ENCODE measurements at regions not wholly inside any gene's neighbourhood (a gene's known extent, or its start where the extent isn't known, plus 50 kb on each side); places are given as distances from the start of the nearest gene placed in this dataset.

DNA sequence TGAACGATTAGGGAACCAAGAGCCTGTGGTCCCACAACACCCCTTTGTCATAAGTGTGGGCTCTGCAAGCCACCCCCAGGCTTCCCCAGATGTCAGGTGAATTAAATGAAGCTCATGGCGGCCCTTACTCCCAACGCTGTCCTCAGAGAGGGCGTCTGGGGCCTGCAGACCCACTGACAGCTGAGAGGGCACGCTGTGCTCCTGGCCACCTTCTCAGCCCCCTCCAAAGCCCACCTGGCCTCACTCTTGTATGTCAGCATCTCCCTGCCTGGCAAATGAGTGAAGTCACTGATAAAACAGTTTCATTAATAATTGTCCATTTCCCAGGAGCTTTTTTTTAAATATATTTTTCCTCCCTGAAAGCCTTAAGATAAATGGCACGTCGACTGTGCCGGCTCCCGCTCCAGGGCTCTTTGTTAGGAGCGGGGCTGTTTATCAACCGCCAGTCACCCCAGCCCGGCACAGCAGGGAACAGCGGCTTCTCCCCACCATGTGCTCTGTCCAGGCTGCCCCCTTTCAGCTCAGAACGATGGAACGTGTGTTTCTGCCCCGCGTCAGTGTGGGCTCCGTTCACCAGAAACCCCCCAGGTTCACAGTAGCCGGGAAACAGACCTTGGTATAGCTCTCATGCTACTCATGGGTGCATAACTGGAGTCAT lies 94.7 kb upstream of the SFSWAP start:
- TF ChIP-seq, protein P1, sequence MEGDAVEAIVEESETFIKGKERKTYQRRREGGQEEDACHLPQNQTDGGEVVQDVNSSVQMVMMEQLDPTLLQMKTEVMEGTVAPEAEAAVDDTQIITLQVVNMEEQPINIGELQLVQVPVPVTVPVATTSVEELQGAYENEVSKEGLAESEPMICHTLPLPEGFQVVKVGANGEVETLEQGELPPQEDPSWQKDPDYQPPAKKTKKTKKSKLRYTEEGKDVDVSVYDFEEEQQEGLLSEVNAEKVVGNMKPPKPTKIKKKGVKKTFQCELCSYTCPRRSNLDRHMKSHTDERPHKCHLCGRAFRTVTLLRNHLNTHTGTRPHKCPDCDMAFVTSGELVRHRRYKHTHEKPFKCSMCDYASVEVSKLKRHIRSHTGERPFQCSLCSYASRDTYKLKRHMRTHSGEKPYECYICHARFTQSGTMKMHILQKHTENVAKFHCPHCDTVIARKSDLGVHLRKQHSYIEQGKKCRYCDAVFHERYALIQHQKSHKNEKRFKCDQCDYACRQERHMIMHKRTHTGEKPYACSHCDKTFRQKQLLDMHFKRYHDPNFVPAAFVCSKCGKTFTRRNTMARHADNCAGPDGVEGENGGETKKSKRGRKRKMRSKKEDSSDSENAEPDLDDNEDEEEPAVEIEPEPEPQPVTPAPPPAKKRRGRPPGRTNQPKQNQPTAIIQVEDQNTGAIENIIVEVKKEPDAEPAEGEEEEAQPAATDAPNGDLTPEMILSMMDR (conservative IDR thresholded peaks at IDR 0.05): no peak
- no peak overlapping the region for H3K27ac ChIP-seq

DNA sequence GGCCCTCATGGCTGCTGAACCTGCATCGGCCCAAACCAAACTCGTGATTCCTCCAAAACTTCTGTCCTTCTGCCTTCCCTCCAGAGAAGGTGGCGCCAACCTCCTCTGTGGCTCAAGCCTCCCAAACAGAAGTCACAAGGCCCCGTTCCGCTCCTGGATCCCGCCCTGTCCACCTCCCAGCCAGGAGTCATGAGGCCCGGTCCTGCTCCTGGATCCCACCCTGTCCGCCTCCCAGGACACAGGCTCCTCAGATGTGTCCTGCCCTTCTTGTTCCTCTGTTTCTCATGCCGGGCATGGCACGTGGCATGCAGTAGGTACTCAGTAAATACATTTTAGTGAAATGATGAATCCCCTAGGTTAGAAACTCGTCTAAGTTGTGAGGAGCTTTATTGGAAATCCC lies 94.2 kb upstream of the SFSWAP start:
- no peak overlapping the region for H3K27ac ChIP-seq
- TF ChIP-seq, protein P1 (conservative IDR thresholded peaks at IDR 0.05): no peak

DNA sequence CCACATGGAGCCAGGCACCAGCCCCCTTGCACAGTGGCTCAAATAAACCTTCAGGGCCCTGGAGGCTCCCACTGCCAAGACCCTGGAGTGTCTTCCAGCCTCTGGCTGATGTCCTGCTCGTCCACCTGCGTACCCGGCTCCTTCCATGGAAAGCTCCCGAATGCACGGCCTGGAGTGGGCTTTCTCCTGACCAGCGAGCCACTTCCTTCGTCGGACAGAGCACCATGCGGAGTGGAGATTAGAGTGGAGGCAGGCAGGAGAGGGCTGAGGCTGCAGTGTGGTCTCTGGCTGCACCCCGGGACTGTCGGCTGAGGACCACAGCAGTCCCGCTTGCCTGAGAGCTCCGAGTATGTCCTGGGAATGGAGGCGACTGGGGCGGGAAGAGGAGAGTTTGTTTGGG lies 93.7 kb upstream of the SFSWAP start:
- no peak overlapping the region for H3K27ac ChIP-seq
- TF ChIP-seq, protein P1 (conservative IDR thresholded peaks at IDR 0.05): no peak

DNA sequence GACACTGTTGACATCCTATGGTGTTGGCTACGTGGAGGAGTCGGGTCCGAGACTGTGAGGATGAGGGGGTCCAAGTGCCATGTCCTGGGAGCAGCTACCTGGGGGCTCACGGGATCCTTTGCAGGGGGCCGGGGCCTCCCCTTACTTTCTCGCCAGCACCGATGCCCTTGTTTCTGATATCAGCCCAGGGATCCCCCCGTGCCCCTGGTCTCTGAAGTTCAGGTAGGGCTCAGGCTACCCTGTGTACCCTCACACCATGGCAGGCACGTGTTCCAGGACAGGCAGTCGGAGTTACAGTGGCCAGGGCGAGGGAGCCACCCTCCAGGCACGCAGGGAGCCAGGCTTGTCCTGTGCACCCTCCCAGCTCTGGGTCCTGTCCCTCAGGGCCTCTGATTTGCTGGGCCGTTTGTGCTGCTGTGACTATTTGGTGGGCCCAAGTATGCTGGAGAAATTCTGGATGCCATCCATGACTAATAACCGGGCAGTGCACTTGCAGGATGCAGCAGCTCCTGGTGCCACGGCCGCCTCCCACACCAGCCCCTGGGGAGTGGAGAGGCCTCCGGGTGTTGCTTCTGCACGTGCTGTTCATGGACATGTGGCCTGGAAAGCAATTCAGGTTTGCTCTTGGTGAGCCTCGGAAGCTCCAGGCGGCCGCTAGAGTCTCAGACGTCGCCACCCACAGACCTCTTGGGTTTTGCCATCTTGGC lies 93.1 kb upstream of the SFSWAP start:
- TF ChIP-seq, protein P1 (conservative IDR thresholded peaks at IDR 0.05): no peak
- H3K27ac ChIP-seq: no peak overlapping the region

DNA sequence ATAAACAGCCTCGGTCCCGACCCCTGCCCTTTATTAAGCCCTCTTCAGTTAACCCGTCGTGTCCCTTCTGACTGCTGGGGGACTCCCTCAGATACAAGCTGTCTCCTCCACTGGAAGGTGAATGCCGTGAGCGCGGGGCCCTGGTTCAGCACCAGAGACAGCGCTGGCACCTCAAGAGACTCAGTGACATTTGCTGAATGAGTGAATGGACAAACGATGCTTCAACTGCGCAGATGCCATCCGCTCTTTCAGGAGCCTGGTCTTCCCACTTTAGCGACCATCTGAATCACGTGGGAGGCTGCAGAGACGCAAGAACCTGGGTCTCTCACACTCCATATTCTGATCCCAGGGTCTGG lies 92.6 kb upstream of the SFSWAP start:
- H3K27ac ChIP-seq: no peak overlapping the region

DNA sequence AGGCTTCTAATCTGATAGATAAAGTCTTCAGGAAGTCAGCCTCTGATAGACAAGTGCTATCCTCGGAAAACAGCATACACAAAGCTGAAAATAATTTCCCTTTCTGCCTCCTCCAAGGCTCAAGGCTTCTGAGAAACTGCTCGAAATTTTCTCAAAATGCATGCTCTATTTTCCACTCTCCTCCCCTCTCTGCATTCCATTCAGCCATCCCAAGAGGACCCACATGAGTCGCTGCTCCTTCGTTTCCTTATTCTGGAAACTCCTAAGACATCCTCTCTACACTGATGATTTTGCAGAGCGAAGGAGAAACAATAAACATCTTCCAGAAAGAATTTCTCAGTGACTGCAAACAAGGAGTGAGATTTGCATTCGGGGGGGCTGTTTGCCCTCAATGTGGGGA lies 92.2 kb upstream of the SFSWAP start:
- H3K27ac ChIP-seq: no peak overlapping the region
- TF ChIP-seq, protein P1 (conservative IDR thresholded peaks at IDR 0.05): no peak

More for the DNA sequence above, 92.6 kb upstream of the SFSWAP start:
- TF ChIP-seq, protein P1 (conservative IDR thresholded peaks at IDR 0.05): no peak

DNA sequence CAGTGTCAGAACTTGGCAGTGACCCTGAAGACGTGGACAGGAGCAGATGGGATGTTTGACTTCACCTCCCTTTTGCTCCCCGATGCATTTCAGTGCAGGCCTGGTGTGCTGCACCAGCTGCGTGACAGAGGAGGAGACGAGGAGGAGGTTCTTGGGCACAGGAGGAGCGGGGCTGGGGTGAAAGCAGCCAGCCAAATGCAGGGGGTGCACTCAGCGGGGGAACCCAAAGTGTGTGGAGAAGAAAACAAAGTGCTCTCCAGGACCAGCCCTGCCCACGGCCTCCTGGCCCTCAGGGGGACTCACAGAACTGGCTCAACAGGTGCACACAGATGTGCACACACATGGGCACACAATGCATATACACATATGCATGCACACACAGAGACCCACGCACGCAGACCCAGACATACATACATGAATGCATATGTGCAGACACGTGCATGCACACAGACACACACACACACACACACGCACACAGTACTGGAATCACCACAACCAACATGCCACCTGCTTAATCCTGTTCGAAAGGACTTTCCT lies 91.7 kb upstream of the SFSWAP start:
- H3K27ac ChIP-seq: no peak overlapping the region
- TF ChIP-seq, protein P1 (conservative IDR thresholded peaks at IDR 0.05): no peak

Measured in VCaP (cell line).